HepG2 (cell line): ENCODE measurements at regions not wholly inside any gene's neighbourhood (a gene's known extent, or its start where the extent isn't known, plus 50 kb on each side); places are given as distances from the start of the nearest gene placed in this dataset.

ENCODE experiments used
- ATAC-seq: fragments of 200-7000 bp; cut with Tn5 transposase; 3 replicates; pipeline ENCODE4 v1.9.1; 2020; ENCODE audit warnings: mild to moderate bottlenecking, moderate library complexity
- BruUV-seq: library from RNA; stranded (reverse); fragments of 400-500 nt; replicated peaks from 2 replicates; lab custom pipeline; 2021; lab: Mats Ljungman, UMichigan
- CTCF ChIA-PET: fragments of 300-600 bp; formaldehyde crosslinking; extraction: SDS; loops from one replicate; lab custom pipeline; 2021; ENCODE audit warnings: low total read pairs, inconsistent platforms, low intra/inter-chr PET ratio; lab: Yijun Ruan, JAX
- POLR2A ChIA-PET: fragments of 350-600 bp; sonication (Branson Sonifier 250); formaldehyde crosslinking; loops from one replicate; lab custom pipeline; 2020; ENCODE audit warnings: antibody characterized with exemption, inconsistent platforms; lab: Yijun Ruan, JAX
- DNase-seq: peaks from one replicate; pipeline ENCODE4 v3.0.0-alpha.2; 2015; ENCODE audit warnings: low spot score
- FAIRE-seq: peaks from 3 replicates; lab custom pipeline; 2011; peaks lifted over from hg19 to GRCh38; lab: Jason Lieb, UNC
- H2AFZ ChIP-seq: one replicate; pipeline ENCODE4 v1.6.1; 2011; ENCODE audit warnings: low read length, inconsistent platforms
- H3K27ac ChIP-seq: fragments of 300-600 bp; 3 replicates; pipeline ENCODE4 v1.8.0; 2011; ENCODE audit warnings: mixed run types, mild to moderate bottlenecking, mixed read lengths, low read length, inconsistent platforms; ENCODE audit not compliant: insufficient read depth; ENCODE audit errors: extremely low read length
- H3K27me3 ChIP-seq, 2 experiments: fragments of 200-600 bp in 1 of 2; 2 replicates in 1 of 2; 3 replicates in 1 of 2; pipeline versions ENCODE4 v1.6.0 to v1.8.0; 2011; ENCODE audit warnings: low read length in 2 of 2, mild to moderate bottlenecking in 2 of 2, moderate library complexity in 2 of 2, inconsistent platforms in 1 of 2; ENCODE audit not compliant: insufficient read depth in 2 of 2, control insufficient read depth in 1 of 2
- H3K36me3 ChIP-seq, 2 experiments: fragments of 200-600 bp in 1 of 2; replicated peaks in 1 of 2; 2 replicates in 1 of 2; 3 replicates in 1 of 2; pipeline versions ENCODE4 v1.5.1 to v1.8.0; 2011; ENCODE audit warnings: low read length in 2 of 2, inconsistent platforms in 1 of 2; ENCODE audit not compliant: insufficient read depth in 2 of 2, control insufficient read depth in 1 of 2
- H3K4me1 ChIP-seq: 2 replicates; pipeline ENCODE4 v1.5.1; 2012; ENCODE audit warnings: low read length, inconsistent platforms; ENCODE audit not compliant: insufficient read depth
- H3K4me2 ChIP-seq: 2 replicates; pipeline ENCODE4 v1.6.0; 2011; ENCODE audit warnings: low read depth, low read length, inconsistent platforms
- H3K4me3 ChIP-seq, 3 experiments: fragments of 200-600 bp in 1 of 3; sonication (generic), shearing (Covaris generic) in 1 of 3; replicated peaks in 1 of 3; 2 replicates each; pipeline ENCODE4 v1.5.1; 2011 to 2016; ENCODE audit warnings: low read length in 3 of 3, inconsistent platforms in 2 of 3, low read depth in 2 of 3, mild to moderate bottlenecking in 2 of 3, control low read depth in 1 of 3, mixed read lengths in 1 of 3; ENCODE audit not compliant: insufficient read depth in 1 of 3
- H3K79me2 ChIP-seq: one replicate; pipeline ENCODE4 v1.6.1; 2011; ENCODE audit warnings: low read length, inconsistent platforms; ENCODE audit not compliant: insufficient read depth
- H3K9ac ChIP-seq: 2 replicates; pipeline ENCODE4 v1.6.0; 2011; ENCODE audit warnings: mild to moderate bottlenecking, low read depth, low read length, inconsistent platforms; ENCODE audit not compliant: insufficient read depth
- H3K9me3 ChIP-seq: 2 replicates; pipeline ENCODE4 v1.5.1; 2012; ENCODE audit warnings: mild to moderate bottlenecking, low read length
- H4K20me1 ChIP-seq: 2 replicates; pipeline ENCODE4 v1.6.0; 2011; ENCODE audit warnings: inconsistent platforms, mild to moderate bottlenecking, low read length, moderate library complexity; ENCODE audit not compliant: insufficient read depth
- CCDC6 ChIP-seq: sonication (generic); formaldehyde crosslinking; IDR thresholded peaks from 2 replicates; pipeline ENCODE4 v1.8.1; 2022; ENCODE audit warnings: mild to moderate bottlenecking, missing genetic modification reagents, moderate library complexity
- HDAC2 ChIP-seq: sonication (generic); formaldehyde crosslinking; IDR thresholded peaks from 2 replicates; pipeline ENCODE4 v1.4.0; 2020; ENCODE audit warnings: missing genetic modification reagents
- MIXL1 ChIP-seq: IDR thresholded peaks from 2 replicates; pipeline ENCODE4 v1.6.1; 2016
- NAIF1 ChIP-seq: sonication (generic); formaldehyde crosslinking; IDR thresholded peaks from 2 replicates; pipeline ENCODE4 v1.5.0; 2020; ENCODE audit warnings: mild to moderate bottlenecking, missing genetic modification reagents, borderline replicate concordance
- POLR2G ChIP-seq: fragments of 200-400 bp; formaldehyde crosslinking; IDR thresholded peaks from 2 replicates; pipeline ENCODE4 v1.6.1; 2018; ENCODE audit warnings: mild to moderate bottlenecking, low read depth, low read length, moderate library complexity
- SP2 ChIP-seq: sonication (generic); formaldehyde crosslinking; IDR thresholded peaks from 2 replicates; pipeline ENCODE4 v1.5.1; 2020; ENCODE audit warnings: mild to moderate bottlenecking, missing genetic modification reagents
- WGBS: methylation state at CpG from one replicate; pipeline ENCODE4 v1.1.6; 2017; ENCODE audit warnings: low lambda C conversion rate; 5-methylcytosine and 5-hydroxymethylcytosine counted together
- in situ Hi-C: cut with HindIII; loops from 2 replicates; pipeline ENCODE4 v1.10.0; 2017; ENCODE audit warnings: low pct_unique_long_range_greater_than_20kb; ENCODE audit not compliant: extremely low pct_ligation_motif_present
- intact Hi-C: fragments of 100-400 bp; cut with micrococcal nuclease; formaldehyde crosslinking; loops from one replicate; pipeline ENCODE4 v1.10.0; 2022; ENCODE audit not compliant: unreplicated experiment
- TF ChIP-seq, protein P1 (sequence below): sonication (generic); formaldehyde crosslinking; IDR thresholded peaks from 2 replicates; pipeline ENCODE4 v1.8.1; 2023; ENCODE audit warnings: missing genetic modification reagents, mild to moderate bottlenecking, borderline replicate concordance
- TF ChIP-seq, protein P2 (sequence below): sonication (generic); formaldehyde crosslinking; IDR thresholded peaks from 2 replicates; pipeline ENCODE4 v1.4.0; 2020; ENCODE audit warnings: mild to moderate bottlenecking, missing genetic modification reagents
- TF ChIP-seq, protein P3 (sequence below): sonication (generic); formaldehyde crosslinking; IDR thresholded peaks from 2 replicates; pipeline ENCODE4 v1.9.0; 2022; ENCODE audit warnings: missing genetic modification reagents, mild to moderate bottlenecking, borderline replicate concordance

DNA sequence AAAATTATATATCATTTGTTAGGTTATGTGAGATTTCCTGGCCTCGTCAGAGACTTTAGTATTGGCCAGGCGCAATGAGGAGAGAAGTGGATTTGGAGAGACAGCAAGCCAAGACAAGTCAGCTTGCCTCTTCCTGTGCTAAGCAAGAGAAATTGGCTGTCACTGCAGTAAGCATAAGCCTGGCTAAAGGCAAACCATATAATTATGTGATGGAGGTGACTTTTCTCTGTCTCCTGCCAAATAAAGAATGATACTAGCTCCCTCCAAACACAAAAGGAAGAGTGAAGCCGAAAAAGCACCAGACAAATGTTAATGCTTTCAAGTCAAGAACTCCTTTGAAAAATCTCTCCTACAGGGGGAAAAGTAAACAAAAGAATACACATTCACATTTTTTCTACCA is 2246.0 kb downstream of the ARAP2 start:
- Histone ChIP-seq H3K27me3 (no peaks in the 10 kb centered on the region), H3K9me3 (peaks cover 31% of the 10 kb centered on the region), H3K79me2 (no peaks in the 10 kb centered on the region), H4K20me1 (no peaks in the 10 kb centered on the region), H3K36me3 (no peaks in the 10 kb centered on the region), H3K4me3 (no peak overlapping the region), H2AFZ (no peak overlapping the region), H3K4me1 (no peaks in the 10 kb centered on the region), H3K27ac (no peak overlapping the region), H3K9ac (no peak overlapping the region), H3K4me2 (no peak overlapping the region)
- BruUV-seq, result no TSS peak
- CTCF ChIA-PET, result no interaction called here
- POLR2A ChIA-PET, result no interaction called here
- 8% methylated on average over 3 of the region's 3 CpGs for WGBS
- ATAC-seq (no peak), DNase-seq (no peak), FAIRE-seq (no peak)
- TF ChIP-seq SP2 (CRISPR knock-in tag), result no peak
- TF ChIP-seq, protein P1, sequence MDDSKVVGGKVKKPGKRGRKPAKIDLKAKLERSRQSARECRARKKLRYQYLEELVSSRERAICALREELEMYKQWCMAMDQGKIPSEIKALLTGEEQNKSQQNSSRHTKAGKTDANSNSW (CRISPR knock-in tag), result no peak
- TF ChIP-seq, protein P2, sequence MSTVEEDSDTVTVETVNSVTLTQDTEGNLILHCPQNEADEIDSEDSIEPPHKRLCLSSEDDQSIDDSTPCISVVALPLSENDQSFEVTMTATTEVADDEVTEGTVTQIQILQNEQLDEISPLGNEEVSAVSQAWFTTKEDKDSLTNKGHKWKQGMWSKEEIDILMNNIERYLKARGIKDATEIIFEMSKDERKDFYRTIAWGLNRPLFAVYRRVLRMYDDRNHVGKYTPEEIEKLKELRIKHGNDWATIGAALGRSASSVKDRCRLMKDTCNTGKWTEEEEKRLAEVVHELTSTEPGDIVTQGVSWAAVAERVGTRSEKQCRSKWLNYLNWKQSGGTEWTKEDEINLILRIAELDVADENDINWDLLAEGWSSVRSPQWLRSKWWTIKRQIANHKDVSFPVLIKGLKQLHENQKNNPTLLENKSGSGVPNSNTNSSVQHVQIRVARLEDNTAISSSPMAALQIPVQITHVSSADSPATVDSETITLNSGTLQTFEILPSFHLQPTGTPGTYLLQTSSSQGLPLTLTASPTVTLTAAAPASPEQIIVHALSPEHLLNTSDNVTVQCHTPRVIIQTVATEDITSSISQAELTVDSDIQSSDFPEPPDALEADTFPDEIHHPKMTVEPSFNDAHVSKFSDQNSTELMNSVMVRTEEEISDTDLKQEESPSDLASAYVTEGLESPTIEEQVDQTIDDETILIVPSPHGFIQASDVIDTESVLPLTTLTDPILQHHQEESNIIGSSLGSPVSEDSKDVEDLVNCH (CRISPR knock-in tag), result no peak
- no peak for TF ChIP-seq NAIF1
- no peak for TF ChIP-seq POLR2G
- TF ChIP-seq CCDC6 (CRISPR knock-in tag), result no peak
- TF ChIP-seq, protein P3, sequence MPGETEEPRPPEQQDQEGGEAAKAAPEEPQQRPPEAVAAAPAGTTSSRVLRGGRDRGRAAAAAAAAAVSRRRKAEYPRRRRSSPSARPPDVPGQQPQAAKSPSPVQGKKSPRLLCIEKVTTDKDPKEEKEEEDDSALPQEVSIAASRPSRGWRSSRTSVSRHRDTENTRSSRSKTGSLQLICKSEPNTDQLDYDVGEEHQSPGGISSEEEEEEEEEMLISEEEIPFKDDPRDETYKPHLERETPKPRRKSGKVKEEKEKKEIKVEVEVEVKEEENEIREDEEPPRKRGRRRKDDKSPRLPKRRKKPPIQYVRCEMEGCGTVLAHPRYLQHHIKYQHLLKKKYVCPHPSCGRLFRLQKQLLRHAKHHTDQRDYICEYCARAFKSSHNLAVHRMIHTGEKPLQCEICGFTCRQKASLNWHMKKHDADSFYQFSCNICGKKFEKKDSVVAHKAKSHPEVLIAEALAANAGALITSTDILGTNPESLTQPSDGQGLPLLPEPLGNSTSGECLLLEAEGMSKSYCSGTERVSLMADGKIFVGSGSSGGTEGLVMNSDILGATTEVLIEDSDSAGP (CRISPR knock-in tag), result no peak
- TF ChIP-seq HDAC2, result no peak
- TF ChIP-seq MIXL1, result no peak
- intact Hi-C loops, result no loop called here
- in situ Hi-C loops, result no loop called here
